ENCODE measurements at regions not wholly inside any gene's neighbourhood (a gene's known extent, or its start where the extent isn't known, plus 50 kb on each side); places are given as distances from the start of the nearest gene placed in this dataset.
A peak's percentile ranks its signal among the peaks of the same experiment; 100 is the strongest.

GRCh38 chr2:238597638-238598528 is 171.2 kb downstream of the ASB1 start:
- TF ChIP-seq CTCF (IDR thresholded peaks at IDR 0.05; ENCODE audit: control extremely low read depth, extremely low read depth) = no peak
- Histone ChIP-seq H3K27ac (ENCODE audit: low read depth in 1 of 2, low read length in 1 of 2) (peak overlapping the region in 1 of 2 donors; percentile 71), H3K4me3 (no peak overlapping the region), H3K36me3 (ENCODE audit: control insufficient read depth in 4 of 4, insufficient read depth in 4 of 4, low read length in 4 of 4) (no peaks in the 10 kb centered on the region), H3K9me3 (ENCODE audit: control insufficient read depth in 4 of 4, insufficient read depth in 3 of 4, low read length in 3 of 4) (no peaks in the 10 kb centered on the region), H3K27me3 (ENCODE audit: control insufficient read depth in 3 of 3, insufficient read depth in 3 of 3, low read length in 2 of 3) (no peaks in the 10 kb centered on the region), H3K4me1 (ENCODE audit: control insufficient read depth in 5 of 5, insufficient read depth in 5 of 5, low read length in 5 of 5) (peaks cover 9 to 46% (median 17%) of the 10 kb centered on the region in 5 donors), H3K9ac (ENCODE audit: insufficient read depth in 1 of 2, low read length in 2 of 2) (no peak overlapping the region)
- no peak for ATAC-seq (ENCODE audit: insufficient read depth, low FRiP score)
- WGBS, 2 donors = 72 to 76% methylated on average over 11 of the region's 11 CpGs
- no peak for DNase-seq

GRCh38 chr2:238598802-238599530 is 172.2 kb downstream of the ASB1 start:
- Histone ChIP-seq H3K27ac (ENCODE audit: low read depth in 1 of 2, low read length in 1 of 2) (no peak overlapping the region), H3K4me3 (no peak overlapping the region), H3K9ac (ENCODE audit: insufficient read depth in 1 of 2, low read length in 2 of 2) (no peak overlapping the region), H3K27me3 (ENCODE audit: control insufficient read depth in 3 of 3, insufficient read depth in 3 of 3, low read length in 2 of 3) (no peaks in the 10 kb centered on the region), H3K9me3 (ENCODE audit: control insufficient read depth in 4 of 4, insufficient read depth in 3 of 4, low read length in 3 of 4) (no peaks in the 10 kb centered on the region), H3K36me3 (ENCODE audit: control insufficient read depth in 4 of 4, insufficient read depth in 4 of 4, low read length in 4 of 4) (no peaks in the 10 kb centered on the region), H3K4me1 (ENCODE audit: control insufficient read depth in 5 of 5, insufficient read depth in 5 of 5, low read length in 5 of 5) (peaks cover 9 to 48% (median 17%) of the 10 kb centered on the region in 5 donors)
- WGBS, 2 donors = 81 to 94% methylated on average over 14 of the region's 14 CpGs
- TF ChIP-seq CTCF (IDR thresholded peaks at IDR 0.05; ENCODE audit: control extremely low read depth, extremely low read depth) = no peak
- ATAC-seq (ENCODE audit: insufficient read depth, low FRiP score) (no peak), DNase-seq (no peak)

GRCh38 chr2:238599549-238600505 is 173.1 kb downstream of the ASB1 start:
- DNase-seq = no peak
- Histone ChIP-seq H3K4me1 (ENCODE audit: control insufficient read depth in 5 of 5, insufficient read depth in 5 of 5, low read length in 5 of 5) (peaks cover 9 to 48% (median 17%) of the 10 kb centered on the region in 5 donors), H3K9ac (ENCODE audit: insufficient read depth in 1 of 2, low read length in 2 of 2) (no peak overlapping the region), H3K27ac (ENCODE audit: low read depth in 1 of 2, low read length in 1 of 2) (no peak overlapping the region), H3K9me3 (ENCODE audit: control insufficient read depth in 4 of 4, insufficient read depth in 3 of 4, low read length in 3 of 4) (no peaks in the 10 kb centered on the region), H3K27me3 (ENCODE audit: control insufficient read depth in 3 of 3, insufficient read depth in 3 of 3, low read length in 2 of 3) (no peaks in the 10 kb centered on the region), H3K4me3 (no peak overlapping the region), H3K36me3 (ENCODE audit: control insufficient read depth in 4 of 4, insufficient read depth in 4 of 4, low read length in 4 of 4) (no peaks in the 10 kb centered on the region)
- TF ChIP-seq CTCF (IDR thresholded peaks at IDR 0.05; ENCODE audit: control extremely low read depth, extremely low read depth) = no peak
- WGBS, 2 donors = 95 to 96% methylated on average over 29 of the region's 29 CpGs
- ATAC-seq (ENCODE audit: insufficient read depth, low FRiP score) = no peak
